SHP77 treated with DMSO at 0.1 percent for 48 hours (cell line): ENCODE measurements at regions not wholly inside any gene's neighbourhood (a gene's known extent, or its start where the extent isn't known, plus 50 kb on each side); places are given as distances from the start of the nearest gene placed in this dataset.
"Not testable (repeated sequence)": the region's sequence is repeated elsewhere in the genome, so short reads cannot be mapped to it uniquely, and the experiment has no call there.

Experiments
- DNase-seq: peaks from one replicate; lab custom pipeline; 2025; lab: John Stamatoyannopoulos, UW

DNA sequence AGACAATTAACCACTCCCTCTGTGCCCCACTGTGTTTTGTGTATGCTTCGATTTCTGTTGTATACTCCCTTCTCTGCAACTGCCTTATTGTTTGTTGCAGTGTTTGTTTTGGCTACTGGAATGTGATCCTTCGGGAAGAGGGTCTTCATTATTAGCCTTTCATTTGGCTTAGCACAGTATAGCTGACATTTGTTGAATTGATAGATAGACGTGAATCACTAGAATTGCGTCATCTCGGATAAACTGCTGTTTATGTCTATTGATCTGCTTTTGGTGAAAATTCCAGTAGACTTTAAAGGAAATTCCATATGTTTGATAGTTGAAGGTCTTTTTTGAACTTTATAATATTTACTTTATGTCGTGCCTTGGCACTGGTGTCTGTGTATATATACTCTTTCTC is 189.9 kb upstream of the EYA4 start:
- no peak for DNase-seq

DNA sequence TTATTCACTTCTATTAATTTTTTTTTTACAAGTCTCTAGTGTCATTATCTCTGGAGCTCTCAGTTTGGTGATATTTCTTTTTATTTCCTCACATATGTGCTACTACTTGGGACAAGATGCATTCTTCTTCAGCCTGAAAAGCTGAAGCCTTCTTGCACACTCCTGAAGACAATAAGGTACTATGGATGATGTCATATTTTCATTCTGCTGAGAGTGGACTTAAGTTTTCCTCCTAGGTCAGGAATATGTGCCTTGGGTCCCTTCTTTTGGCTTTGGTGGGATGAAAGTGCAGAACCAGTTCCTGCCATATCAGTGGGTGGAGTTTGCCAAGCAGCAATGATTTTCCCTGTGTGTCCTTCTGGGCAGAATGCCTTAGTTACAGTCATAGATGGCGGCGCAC is 188.7 kb upstream of the EYA4 start:
- no peak for DNase-seq

DNA sequence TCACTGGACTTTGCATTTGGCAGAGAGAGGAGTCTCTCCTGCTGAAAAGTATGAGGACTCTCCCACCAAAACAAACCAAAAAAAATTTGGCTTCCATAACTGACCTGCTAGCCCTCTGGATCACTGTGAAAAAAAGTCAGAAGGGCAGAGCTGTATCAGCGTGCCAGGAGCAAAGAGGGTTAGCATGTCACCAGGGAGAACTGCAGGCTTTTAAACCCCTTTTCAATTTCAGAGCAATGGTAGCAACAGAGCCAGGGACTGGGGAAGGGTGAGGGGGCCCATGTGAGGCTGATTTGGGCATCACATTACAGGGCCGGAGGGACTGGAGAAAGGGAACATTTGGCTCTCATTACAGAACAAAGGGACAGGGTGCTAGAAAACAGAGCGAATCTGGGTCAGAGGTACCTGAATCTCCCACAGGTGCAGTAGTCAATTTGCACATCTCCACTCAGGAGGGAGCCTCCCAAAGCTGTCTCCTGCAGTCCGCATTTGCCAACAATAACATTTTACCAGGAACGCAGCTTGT is 185.7 kb upstream of the EYA4 start:
- no peak for DNase-seq

DNA sequence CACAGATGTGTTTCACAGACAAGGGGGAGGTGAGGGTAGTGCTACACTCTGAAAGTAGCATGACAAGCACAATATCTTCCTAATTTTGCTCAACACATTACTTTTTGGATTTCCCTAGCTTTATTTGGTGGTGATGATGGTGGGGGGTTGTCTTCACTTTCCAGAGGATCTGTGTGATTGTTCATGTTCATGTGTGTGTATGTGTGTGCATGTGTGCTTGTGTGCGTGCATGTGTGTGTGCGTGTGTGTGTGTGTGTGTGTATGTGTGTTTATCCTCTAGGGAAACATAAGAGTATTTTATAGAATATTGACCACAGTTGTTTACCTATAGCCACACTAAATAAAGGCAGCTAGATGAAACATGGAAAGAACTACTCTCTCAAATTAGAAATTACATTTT is 183.8 kb upstream of the EYA4 start:
- no peak for DNase-seq

DNA sequence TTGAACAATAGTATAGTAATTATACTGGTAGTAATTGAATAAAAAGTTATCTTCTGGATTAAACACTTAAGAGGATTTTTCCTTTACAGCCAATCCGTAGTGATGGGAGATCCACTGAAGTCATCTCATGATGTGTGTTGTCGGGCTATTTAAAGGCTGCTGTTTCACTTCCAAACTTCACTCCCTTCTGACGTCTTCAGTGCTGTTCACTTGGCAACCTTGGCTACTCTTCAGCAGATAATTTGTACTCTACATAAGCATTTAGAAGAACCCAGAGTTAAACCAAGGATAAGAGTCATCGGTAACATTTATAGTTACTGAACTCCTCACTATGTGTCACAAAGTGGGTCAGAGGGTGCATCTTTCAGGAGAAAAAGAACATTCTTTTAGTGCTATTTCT is 179.1 kb upstream of the EYA4 start:
- DNase-seq: no peak

DNA sequence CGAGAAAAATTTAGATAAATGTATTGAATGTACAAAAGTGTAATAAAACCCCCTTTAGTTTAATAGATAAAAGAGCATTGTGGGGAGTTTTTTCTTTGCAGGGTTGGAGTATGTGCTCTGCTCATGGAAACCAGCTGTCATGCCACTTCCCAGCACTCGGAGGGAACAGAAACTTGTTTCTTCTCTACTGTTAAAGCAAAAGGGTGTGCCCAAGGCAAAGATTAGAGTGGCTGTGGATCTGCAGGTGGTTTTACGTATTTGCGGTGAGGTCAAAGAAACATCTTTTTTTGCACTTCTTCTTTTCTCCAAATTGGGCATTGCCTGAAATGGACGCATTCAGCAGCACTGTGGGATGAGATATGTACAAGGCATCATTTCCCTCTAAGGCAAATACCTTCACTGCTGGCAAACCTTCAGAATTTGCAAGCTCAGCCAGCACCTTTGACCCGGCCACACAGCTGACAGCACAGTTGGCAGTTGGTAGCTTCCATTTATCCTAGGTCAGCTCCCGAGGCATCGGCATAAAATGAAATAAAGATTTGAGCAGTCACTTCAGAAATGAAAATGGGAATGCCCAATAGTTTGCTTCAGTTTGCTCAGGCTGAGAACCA is 178.4 kb upstream of the EYA4 start:
- DNase-seq: no peak

DNA sequence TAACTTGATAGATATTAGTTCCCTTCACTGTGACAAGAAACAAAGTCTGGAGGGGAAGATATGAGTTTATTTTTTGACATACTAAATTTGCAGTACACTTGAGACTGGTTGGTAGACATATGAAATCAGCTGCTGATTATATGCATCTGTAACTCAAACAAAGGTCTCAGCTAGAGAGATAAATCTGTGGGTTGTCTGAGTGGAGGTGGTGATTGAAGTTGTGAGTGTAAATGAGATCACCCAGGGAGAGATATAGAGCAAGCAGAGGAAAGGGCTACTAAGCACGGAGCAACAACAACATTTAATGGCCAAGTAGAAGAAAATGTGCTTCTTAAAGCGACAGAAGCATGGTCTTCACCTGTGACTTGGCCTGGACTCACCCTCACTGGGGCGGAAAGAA is 173.2 kb upstream of the EYA4 start:
- DNase-seq: no peak

DNA sequence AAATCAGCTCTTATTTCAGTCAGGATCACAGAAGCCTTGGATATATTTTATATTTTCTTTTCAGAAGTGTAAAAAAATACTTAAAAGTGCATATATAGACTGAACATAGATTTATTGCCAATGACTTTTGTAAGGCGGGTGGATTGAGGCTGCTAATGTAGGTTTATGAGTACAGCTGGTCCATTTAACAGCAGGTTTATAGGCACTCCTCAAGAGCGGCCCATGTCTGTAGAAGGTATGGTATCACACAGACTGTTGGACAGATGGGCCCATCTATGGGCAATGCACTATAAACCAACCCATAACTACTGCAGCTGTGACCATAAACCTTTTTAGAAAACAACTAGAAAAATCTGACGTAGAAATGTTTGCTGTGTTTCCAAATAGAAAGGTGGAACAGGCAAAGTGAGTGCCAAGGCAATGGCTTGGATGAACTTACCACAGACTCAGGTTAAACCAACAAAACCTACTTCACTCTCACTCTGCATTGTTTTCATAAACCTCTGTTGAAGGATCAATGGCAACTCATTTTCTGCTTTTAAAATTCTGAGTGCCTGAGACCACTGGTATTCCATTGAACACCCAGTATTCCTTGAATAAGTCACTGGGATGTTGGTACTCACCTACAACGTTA is 170.6 kb upstream of the EYA4 start:
- DNase-seq: no peak

DNA sequence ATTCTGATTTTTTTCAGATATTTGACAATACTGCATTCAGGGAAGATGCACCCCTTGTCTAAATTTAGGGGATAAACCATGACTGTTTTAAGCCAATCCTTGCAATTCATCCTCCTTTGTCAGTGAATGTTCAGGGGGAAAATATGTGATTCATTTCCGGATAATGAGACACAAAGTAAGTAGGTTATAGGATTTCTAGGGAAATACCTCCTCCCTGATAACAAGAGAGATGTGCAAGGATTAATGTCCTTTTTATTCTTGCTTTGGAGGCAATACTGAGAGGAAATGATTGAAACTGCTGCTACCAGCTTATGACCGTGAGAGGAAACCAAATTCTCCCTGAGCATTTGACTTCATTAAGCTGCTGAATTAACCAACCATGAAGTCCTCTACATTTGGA is 161.3 kb upstream of the EYA4 start:
- no peak for DNase-seq

DNA sequence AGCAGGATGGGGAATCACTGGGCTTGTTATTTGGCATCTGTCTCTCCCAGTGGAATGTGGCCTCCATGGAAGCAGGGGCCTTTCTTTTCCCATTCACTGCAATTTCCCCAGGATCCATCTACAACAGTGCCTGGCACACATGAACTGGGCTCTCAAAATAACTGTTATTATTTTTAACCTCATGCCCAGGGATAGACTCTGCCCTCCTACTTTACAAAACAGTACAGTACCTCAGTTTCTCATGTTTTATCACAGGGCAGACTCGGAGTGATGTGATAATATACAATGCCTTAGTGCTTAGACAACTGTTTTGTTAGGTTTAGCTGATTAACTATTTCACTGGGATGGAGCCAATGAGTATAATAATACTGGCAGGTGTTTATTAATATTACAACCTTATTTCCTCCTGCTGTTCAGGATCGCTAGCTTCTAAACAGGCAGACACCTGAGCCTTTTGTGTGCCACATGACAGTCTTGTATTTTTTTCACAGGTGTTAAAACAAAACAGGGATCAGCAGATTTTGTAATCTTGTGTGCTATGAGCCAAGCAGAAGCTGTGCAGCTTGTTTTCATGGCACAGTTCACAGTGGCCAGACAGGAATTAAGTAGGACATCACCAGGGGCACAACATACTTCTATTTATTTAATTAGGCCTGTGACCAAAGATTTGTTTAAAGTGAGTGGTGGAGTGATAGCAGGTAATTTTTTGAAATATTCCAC is 157.7 kb upstream of the EYA4 start:
- DNase-seq: no peak

DNA sequence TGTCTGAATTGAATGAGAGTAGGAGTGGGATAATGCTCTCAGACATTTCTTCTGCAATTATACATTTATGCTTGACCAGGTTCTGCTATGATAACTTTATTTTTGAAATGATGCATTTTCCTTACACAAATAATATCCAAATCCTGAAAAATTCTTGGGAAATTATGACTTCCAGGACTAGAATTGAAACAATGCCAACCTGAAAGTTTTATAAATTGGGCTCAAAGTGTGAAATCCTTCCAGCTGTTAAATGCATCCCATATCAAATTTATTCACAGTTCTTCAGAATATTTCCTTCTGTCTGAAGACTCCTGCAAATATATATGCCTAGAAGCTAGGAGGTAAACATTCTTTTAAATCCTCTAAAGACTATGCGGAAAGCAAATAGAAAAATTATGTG is 155.7 kb upstream of the EYA4 start:
- DNase-seq: no peak

DNA sequence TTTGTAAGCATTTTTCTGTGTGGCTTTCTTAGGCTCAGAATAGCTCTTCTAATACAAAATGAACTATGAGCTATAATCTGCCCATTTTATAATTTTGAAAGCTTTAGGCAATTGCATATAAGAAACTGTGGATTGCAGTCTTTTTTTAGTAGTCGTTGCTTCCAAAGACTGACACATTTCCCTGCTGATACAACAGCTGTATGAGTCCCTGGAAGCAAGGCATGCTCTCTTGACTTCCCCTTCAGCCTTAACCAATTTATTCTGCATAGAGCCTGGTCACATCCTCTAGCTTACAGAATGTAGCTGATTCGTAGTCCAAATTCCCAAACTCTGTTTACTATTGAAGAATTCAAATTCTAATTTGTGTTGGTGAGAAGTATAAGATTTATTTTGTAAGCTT is 155.3 kb upstream of the EYA4 start:
- DNase-seq: no peak

DNA sequence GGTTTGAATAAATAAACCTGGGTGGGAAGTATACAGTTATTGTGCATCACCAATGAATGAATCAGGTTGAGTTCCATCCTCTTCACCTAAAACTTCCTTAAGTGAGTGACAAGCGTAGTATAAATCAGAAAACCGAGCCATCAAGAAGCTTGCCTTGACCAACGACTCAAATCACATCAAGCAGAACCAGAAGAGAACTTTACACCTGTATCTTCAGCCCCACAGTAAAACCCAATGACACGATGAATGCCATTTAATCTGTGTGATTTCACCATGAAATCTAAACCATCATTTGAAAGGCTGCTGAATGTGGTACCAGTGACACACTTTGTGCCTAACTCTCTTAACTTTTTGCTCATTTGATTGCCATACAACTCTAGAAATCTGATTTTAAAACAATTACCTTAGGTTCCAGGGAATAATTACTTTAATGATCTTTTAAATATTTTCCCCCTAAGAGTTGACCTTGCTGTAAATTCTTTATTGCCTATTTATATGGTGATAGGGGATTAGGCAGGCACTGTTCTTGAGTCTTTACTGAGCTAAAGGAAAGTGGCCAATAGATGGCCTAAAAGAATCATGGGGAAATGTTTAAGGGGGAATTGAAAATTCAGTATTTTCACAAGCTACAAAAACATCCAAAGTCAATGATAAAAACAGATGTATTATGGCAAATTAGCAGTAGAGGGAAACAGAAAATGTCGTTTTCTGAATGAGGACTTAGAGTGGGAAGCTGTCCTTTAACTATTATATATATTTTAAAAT is 152.0 kb upstream of the EYA4 start:
- DNase-seq: no peak

DNA sequence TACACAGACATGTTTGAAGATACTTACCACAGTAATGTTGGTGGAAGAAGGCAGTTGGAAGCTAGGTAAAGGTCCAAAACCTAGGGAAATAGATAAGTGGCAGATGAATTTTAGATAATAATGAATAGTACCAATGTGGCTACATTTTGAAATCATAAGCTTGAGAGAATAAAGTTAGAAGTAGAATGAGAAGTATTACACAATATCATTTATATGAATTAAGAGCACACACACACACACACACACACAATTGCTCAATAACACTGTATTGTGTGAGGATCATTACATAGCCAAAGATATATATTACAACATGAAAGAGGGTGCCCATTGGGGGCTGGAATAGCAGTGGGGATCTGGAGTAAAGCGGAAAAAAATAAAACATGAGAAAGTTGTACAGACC is 149.0 kb upstream of the EYA4 start:
- DNase-seq: no peak

DNA sequence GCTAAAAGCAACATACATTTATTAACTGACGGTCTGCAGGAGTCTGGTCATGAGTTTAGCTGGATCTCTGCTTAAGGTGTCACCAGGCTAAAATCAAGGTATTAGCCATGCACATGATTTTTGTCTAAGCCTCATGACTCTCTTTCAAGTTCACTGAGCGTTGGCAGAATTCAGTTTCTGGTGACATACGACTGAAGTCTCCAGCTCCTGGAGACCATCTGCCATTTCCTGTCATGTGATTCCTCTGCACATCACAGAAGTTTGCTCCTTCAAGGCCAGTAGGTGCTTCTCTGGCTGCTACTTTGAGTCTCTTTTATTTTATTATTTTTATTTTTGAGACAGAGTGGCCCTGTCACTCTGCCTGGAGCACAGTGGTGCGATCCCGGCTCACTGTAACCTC is 148.4 kb upstream of the EYA4 start:
- DNase-seq: no peak

DNA sequence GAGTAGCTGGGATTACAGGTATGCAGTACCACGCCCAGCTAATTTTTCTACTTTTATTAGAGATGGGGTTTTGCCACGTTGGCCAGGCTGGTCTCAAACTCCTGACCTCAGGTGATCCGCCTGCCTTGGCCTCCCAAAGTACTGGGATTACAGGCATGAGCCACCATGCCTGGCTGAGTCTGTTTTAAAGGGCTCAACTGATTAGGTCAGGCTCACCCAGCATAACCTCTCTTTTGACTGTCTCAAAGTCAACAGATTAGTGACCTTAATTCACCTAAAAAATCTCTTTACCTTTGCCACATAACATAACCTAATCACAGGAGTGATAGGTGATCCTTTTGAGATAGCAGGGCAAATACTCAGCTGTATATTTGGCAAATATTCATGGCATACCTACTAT is 147.9 kb upstream of the EYA4 start:
- not testable (repeated sequence) for DNase-seq

DNA sequence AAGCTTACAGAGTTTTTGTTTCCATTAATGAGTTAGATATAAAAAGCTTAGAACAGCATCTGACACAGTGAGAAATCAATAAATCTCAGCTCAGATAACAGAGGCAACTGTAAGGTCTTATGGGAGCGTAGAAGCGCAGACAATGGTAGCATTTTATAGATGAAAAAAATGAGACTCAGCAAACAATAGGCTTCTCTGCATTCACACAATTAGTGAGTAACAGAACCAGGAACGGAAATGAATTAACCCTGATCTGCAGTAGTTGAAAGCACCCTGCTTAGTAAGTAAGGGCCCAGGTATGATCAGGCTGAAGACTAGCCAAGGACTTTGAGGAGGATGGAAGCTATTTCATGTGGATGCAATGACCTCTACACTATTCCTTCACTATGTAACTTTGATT is 147.2 kb upstream of the EYA4 start:
- DNase-seq: no peak

DNA sequence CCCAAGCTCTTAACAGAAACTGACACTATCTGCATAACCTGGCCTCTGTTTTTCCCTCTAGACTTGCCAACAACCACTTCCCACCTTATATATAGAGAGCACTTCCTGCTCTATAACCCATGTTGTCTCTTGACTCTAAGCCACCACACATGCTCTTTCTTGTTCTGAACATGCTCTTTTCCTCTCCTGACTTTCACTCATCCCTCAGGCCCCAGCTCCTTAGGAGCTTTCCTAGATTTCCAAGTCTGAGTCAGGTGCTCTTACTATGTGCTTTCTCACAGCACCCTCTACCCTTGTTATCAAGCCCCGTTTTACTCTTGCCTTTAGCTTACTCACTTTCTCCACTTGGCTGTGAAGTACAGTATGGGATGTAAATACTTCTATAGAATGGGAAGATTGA is 143.9 kb upstream of the EYA4 start:
- DNase-seq: no peak

DNA sequence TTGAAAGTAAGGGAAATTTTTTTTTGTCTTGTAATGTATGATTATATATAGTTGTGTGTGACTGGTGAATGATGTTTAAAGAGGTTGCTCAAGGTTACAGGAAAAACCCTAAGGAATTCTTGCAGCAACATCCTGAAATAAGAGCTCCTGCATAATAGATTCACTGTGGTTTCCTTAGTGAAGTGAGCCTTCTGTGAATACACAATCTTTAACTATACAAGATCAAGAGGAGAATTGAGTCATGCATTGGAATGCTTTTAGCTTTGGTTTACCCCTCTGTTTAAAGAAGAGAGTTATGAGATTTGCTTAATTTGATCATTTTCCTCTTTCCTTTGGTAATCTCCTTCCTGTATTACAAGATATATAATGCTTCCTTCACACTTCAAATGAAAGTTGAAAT is 141.6 kb upstream of the EYA4 start:
- no peak for DNase-seq

DNA sequence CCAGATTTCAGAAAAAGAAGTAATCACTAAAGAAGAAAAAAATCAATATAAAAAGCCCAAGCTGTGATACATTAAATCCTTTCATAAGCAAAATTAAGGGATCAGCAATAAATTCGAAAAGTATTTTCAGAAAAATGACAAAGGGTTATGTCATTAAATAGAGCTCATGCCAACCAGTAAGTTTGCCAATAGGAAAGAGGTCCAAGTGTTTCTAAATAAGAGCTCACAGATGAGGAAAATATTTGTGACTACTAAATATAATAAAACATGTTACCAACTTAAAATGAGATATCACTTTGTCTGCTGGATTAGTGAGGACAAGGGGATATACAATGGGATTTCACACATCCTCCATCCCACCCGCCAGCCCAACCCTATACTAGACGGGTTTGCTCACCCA is 140.3 kb upstream of the EYA4 start:
- no peak for DNase-seq

DNA sequence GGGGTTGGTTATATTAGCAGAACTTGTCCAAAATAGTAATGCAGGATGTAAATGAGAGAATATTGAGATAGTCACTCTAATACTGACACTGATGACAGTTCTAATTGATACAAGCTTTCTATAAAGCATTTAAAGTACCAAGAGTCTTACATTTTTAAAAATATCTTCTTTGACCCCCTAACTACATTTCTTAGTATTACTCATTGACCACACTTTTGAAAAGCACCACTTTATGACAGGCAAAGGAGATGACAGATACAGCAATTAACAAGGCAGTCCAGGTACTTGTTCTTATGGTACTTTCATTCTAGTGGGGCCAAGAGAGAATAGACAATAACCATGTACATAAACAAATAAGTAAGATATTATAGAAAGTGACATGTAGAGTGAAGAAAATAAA is 139.4 kb upstream of the EYA4 start:
- DNase-seq: no peak

DNA sequence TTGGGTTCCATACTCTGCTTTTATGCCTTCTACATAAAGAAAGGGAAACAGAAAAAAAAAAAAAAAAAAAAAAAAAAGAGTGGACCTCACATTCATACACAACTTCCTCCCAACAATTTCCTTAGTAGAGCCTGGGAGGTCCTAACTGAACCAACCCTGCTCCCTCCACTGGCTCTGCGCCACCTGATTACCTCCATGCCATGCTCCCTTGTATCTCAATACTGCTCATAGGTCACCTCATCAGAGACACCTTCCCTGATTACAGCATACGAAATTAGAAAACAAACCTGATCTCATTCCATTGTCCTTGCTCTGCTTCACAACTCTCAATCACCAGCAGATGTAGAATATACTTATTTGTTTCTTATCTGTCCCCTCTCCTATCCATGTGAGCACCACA is 134.2 kb upstream of the EYA4 start:
- no peak for DNase-seq

DNA sequence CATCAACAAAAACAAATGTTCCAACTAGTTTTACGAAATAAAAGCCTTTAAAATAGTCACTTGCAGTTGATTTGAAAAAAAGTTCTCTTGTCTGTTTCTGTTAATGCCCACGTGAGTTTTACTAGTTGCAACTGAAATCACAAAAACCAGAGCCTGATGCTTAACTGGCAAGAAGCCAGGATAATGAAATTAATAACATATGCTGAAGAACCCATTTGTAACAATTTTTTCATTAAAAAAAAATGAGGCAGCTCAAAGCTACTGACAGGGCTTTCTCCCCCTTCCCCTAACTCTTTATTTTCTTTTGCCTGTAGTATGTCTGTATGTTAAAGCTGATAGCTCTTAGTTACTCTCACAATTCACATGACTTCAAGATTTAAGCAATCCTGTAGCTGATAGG is 132.7 kb upstream of the EYA4 start:
- no peak for DNase-seq
